HUES64 (cell line): ENCODE measurements at regions not wholly inside any gene's neighbourhood (a gene's known extent, or its start where the extent isn't known, plus 50 kb on each side); places are given as distances from the start of the nearest gene placed in this dataset.
"Not testable (repeated sequence)": the region's sequence is repeated elsewhere in the genome, so short reads cannot be mapped to it uniquely, and the experiment has no call there.

Experiments used
- H3K27ac ChIP-seq: 2 replicates; pipeline ENCODE4 v1.7.0; 2013; ENCODE audit warnings: low read depth, low read length, inconsistent platforms
- H3K27me3 ChIP-seq: 2 replicates; pipeline ENCODE4 v1.6.1; 2013; ENCODE audit warnings: mild to moderate bottlenecking, low read length; ENCODE audit not compliant: insufficient read depth
- H3K36me3 ChIP-seq: 2 replicates; pipeline ENCODE4 v1.6.1; 2013; ENCODE audit warnings: mild to moderate bottlenecking, low read length; ENCODE audit not compliant: insufficient read depth
- H3K4me1 ChIP-seq: 2 replicates; pipeline ENCODE4 v1.6.1; 2013; ENCODE audit warnings: mild to moderate bottlenecking, low read length, moderate library complexity; ENCODE audit not compliant: insufficient read depth
- H3K4me3 ChIP-seq: 2 replicates; pipeline ENCODE4 v1.5.1; 2013; ENCODE audit warnings: mild to moderate bottlenecking, low read length, moderate library complexity
- H3K9ac ChIP-seq: 2 replicates; pipeline ENCODE4 v1.6.1; 2013; ENCODE audit warnings: mild to moderate bottlenecking, low read depth, low read length
- H3K9me3 ChIP-seq: 2 replicates; pipeline ENCODE4 v1.6.1; 2013; ENCODE audit warnings: low read depth, low read length; ENCODE audit not compliant: insufficient read depth
- WGBS: fragments of 150-250, 120-280 bp; methylation state at CpG from one replicate; pipeline ENCODE4 v1.1.7; 2013; ENCODE audit warnings: missing lambda C conversion rate; 5-methylcytosine and 5-hydroxymethylcytosine counted together

DNA sequence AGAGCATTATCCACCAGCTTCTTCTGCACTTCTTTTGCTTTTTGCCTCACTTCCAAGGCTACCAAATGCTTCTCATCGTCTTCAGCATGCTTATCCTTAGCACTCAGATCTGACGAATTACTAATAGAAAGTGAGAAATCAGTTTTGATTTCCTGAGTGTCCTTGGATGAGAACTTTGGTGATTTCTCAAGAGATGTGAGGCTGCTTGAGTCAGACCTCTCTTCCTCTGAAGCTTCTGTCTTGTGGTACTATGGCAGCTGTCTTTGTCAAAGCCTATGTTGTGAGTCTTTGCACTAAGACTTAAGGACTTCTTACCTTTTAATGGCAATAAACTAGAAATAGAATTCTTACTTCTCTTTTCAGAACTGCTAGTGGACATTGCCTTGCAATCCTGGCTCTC is 169.9 kb downstream of the CPE start:
- no peak overlapping the region for H3K27ac ChIP-seq
- H3K36me3 ChIP-seq: no peaks in the 10 kb centered on the region
- WGBS: 91% methylated on average over 2 of the region's 2 CpGs
- H3K27me3 ChIP-seq: no peaks in the 10 kb centered on the region
- H3K4me3 ChIP-seq: no peak overlapping the region
- H3K9me3 ChIP-seq: no peaks in the 10 kb centered on the region
- H3K4me1 ChIP-seq: no peaks in the 10 kb centered on the region
- H3K9ac ChIP-seq: no peak overlapping the region

DNA sequence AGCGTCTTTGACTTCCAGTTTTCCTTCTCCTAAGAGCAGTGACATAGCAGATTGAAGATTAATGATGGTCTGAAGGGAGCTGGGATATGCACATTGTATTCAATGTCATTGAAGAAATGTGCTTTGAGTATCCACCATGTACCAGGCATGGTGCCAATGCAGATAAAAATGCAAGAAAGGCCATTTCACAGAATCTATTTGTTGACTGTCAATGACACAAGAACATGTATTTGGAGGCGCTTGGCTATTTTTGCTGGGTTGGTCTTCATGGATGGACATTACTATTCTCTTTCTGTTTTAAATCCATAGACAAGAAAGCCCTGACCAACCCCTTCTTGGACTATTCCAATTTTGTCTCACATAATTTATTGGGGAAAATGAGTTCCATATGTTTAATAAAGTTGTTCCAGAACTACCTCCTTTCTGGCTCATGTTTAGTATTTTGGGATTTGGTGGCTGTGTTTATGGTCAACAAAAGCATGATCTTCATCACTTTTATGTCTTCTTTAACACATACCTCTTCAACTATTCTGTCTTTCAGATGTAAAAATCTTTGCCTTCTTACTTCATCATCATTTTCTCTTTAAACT is 174.5 kb downstream of the CPE start:
- H3K27me3 ChIP-seq: no peaks in the 10 kb centered on the region
- no peaks in the 10 kb centered on the region for H3K36me3 ChIP-seq
- no peak overlapping the region for H3K27ac ChIP-seq
- H3K4me3 ChIP-seq: no peak overlapping the region
- H3K9ac ChIP-seq: no peak overlapping the region
- H3K4me1 ChIP-seq: no peaks in the 10 kb centered on the region
- H3K9me3 ChIP-seq: no peaks in the 10 kb centered on the region
- 100% methylated on average over 2 of the region's 2 CpGs for WGBS

DNA sequence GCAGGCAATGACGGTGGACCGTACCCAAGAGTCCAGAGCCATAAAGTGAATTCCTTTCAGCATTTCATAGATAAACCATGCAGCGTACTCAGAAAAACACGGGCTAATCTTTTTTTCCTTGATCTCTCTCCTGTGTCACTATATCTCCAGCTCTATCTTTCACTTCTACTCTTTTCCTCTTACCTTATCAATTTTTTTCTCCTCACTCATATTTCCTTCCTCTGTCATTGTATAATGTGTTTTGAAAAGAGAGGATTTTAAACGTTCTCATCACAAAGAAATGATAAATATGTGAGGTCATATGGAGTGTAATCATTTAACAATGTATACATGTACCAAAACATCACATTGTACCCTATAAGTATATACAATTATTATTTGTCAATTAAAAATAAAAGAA is 176.5 kb downstream of the CPE start:
- Histone ChIP-seq H3K36me3 (no peaks in the 10 kb centered on the region), H3K4me1 (no peaks in the 10 kb centered on the region), H3K4me3 (no peak overlapping the region), H3K27ac (no peak overlapping the region), H3K27me3 (no peaks in the 10 kb centered on the region), H3K9ac (no peak overlapping the region), H3K9me3 (no peaks in the 10 kb centered on the region)
- 93% methylated on average over 4 of the region's 5 CpGs for WGBS

DNA sequence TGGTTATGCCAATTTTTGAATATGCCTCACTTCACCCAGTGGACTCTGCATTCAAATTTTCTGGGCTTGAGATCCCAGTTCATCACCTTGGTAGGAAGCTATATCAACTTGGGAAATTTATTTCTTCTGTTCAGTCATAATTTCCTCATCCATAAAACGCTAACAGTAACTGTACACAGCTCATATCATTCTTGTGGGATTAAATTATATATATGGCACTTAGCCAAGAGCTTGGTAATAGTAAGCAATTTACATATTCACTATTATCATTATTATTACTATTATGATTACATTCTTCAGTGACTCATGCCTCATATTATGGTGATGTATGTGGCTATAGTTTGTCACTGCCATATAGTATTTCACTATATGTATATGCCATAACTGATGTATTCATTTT is 177.6 kb downstream of the CPE start:
- no peak overlapping the region for H3K9ac ChIP-seq
- H3K4me3 ChIP-seq: no peak overlapping the region
- no peaks in the 10 kb centered on the region for H3K4me1 ChIP-seq
- no peaks in the 10 kb centered on the region; the same call in 1 of the 2 replicates for H3K9me3 ChIP-seq
- no CpG with 5 or more reads among the region's 1 CpG for WGBS
- no peaks in the 10 kb centered on the region for H3K27me3 ChIP-seq
- H3K27ac ChIP-seq: no peak overlapping the region
- H3K36me3 ChIP-seq: no peaks in the 10 kb centered on the region

DNA sequence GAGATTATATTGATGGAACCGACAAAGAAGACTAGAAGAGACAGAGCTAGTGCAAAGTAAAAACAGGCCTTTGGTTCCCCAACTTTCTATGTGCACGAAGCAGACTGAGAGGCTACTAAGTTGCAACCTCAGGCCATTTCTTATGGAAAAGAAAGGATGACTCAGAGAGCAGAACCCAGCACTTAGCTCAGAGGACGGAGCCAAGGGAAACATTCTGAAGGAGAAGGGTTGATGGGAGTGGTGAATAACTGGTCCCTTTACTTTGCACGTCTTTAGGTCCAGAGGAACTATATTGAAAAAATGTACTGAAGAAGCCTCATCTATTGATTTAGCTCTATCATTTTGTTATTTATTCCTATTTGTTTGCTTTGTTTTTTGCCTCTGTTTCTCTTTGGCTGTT is 182.1 kb downstream of the CPE start:
- 85% methylated on average over 4 of the region's 4 CpGs for WGBS
- Histone ChIP-seq H3K27ac (no peak overlapping the region), H3K9ac (no peak overlapping the region)

DNA sequence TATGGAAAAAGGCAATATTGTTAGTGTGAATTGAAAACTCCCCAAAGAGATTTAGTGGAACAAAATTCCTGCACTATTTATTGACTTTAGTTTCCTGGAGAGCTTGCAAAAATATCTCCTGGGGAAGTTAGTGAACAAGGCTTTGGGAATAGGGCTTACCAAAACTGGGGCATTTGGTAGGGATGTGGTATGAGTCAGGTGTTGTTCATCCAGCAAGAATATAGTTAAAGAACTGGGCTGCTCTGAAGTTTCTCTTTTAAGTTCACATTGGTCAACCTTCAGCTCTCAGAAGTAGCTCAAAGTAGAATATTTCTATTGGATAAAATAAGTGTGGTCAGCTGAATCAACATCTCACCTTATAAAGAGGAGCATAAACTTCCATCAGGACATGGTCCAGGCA is 185.0 kb downstream of the CPE start:
- H3K36me3 ChIP-seq: no peaks in the 10 kb centered on the region
- no peaks in the 10 kb centered on the region for H3K4me1 ChIP-seq
- H3K4me3 ChIP-seq: no peak overlapping the region
- H3K9me3 ChIP-seq: no peaks in the 10 kb centered on the region; the same call in 1 of the 2 replicates
- H3K27me3 ChIP-seq: no peaks in the 10 kb centered on the region
- no peak overlapping the region for H3K27ac ChIP-seq
- H3K9ac ChIP-seq: no peak overlapping the region

More for the DNA sequence above, 182.1 kb downstream of the CPE start:
- Histone ChIP-seq H3K4me3 (no peak overlapping the region), H3K9me3 (no peaks in the 10 kb centered on the region; the same call in 1 of the 2 replicates), H3K36me3 (no peaks in the 10 kb centered on the region), H3K4me1 (no peaks in the 10 kb centered on the region), H3K27me3 (no peaks in the 10 kb centered on the region)

DNA sequence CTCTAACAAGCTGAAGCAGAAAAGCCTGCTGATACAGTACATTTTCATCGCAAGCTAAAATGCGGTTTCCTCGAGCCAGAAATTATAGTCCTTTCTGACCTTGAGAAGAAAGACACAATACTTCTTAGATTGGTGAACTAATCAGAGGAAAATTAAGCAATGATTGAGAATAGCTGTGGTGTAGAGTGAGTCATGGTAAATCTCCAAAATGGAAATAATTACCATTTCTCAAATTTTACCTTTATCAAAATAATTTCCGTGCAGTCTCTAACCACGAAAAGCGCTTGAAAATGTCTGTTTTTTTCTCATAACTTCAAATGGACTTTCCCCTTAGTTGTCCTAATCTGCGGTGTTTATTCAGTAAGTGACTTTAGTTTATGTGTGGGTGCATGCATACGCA is 190.2 kb downstream of the CPE start:
- no peaks in the 10 kb centered on the region for H3K27me3 ChIP-seq
- WGBS: over 99% methylated on average over 6 of the region's 8 CpGs
- no peak overlapping the region for H3K9ac ChIP-seq
- H3K9me3 ChIP-seq: no peaks in the 10 kb centered on the region
- no peak overlapping the region for H3K4me3 ChIP-seq
- H3K4me1 ChIP-seq: no peaks in the 10 kb centered on the region
- H3K27ac ChIP-seq: no peak overlapping the region
- H3K36me3 ChIP-seq: no peaks in the 10 kb centered on the region

DNA sequence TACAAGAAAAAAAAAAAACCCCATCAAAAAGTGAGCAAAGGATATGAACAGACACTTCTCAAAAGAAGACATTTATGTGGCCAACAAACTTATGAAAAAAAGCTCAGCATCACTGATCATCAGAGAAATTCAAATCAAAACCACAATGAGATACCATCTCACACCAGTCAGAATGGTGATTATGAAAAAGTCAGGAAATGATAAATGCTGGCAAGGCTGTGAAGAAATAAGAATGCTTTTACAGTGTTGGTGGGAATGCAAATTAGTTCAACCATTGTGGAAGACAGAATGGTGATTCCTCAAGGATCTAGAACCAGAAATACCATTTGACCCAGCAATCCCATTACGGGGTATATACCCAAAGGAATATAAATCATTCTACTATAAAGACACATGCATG is 192.7 kb downstream of the CPE start:
- not testable (repeated sequence) for H3K9me3 ChIP-seq, H3K4me1 ChIP-seq, H3K36me3 ChIP-seq, H3K27ac ChIP-seq, H3K27me3 ChIP-seq, H3K9ac ChIP-seq, H3K4me3 ChIP-seq
- no CpG with 5 or more reads among the region's 1 CpG for WGBS

DNA sequence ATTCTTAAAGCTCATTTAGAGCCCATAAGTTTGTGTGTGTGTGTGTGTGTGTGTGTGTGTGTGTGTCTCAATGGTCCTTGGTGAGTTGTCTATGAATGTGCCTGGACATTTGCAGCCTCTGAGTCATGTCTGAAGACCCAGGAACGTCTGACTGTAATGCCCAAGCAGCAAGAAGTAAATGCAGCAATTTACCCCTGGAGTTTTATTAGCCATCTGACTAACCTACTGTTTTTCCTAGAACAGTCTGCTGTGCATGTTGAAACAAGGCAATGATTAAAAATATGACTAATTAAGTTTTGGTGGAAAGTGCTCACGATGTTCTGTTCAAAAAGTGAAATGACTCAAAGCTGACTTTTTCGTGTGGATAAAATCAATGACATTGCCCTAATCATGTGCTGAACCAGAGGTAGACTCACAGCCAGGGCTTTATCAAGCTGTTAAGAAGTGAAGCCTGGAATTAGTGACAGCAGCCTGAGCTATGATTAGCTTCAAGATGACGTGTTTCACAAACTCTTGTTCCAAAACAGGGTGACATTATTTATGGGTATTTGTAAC is 201.6 kb downstream of the CPE start:
- Histone ChIP-seq H3K4me3 (no peak overlapping the region), H3K9me3 (no peaks in the 10 kb centered on the region), H3K27me3 (no peaks in the 10 kb centered on the region), H3K9ac (no peak overlapping the region), H3K27ac (no peak overlapping the region; the same call in 1 of the 2 replicates), H3K36me3 (no peaks in the 10 kb centered on the region), H3K4me1 (no peaks in the 10 kb centered on the region)
- WGBS: 80% methylated on average over 4 of the region's 4 CpGs

DNA sequence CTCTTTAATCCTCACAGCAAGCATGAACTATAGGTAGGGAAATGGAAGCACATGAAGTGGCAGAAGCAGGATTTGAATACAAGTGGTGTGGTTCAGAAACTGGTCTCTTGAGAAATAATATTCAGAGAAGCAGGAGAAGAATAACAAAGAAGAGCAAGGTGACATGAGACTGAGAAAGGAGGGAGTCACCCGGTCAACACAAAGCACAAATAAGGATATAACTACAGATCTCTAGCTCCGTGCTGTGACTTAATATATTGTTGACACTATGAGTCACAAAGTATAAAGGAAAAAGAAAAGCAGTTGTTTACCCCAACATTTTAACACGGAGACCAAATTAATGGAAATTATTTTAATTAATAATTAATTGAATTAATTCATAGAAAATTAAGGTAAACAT is 204.5 kb downstream of the CPE start:
- Histone ChIP-seq H3K4me1 (no peaks in the 10 kb centered on the region), H3K9ac (no peak overlapping the region), H3K9me3 (no peaks in the 10 kb centered on the region), H3K4me3 (no peak overlapping the region), H3K36me3 (no peaks in the 10 kb centered on the region), H3K27ac (no peak overlapping the region), H3K27me3 (no peaks in the 10 kb centered on the region)
- WGBS: no CpG with 5 or more reads among the region's 3 CpGs

DNA sequence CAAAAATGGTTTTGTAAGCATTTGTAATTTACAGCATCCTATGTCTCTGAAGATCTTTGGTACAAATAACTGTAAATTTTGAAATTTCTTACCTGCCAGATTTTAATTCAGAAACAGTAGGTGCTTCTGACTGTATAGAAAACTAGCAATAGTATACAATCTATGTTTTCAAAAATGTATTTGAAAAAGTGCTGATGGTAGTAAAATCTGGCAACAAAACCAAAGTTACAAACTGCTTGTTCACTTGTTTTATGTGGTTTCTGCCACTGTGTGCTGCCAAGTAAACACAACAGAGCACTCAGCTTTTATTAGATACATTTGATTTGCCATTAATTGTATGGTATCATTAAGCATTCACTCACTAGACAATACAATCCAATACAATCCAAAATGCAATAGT is 206.1 kb downstream of the CPE start:
- no peak overlapping the region for H3K9ac ChIP-seq
- no peaks in the 10 kb centered on the region for H3K9me3 ChIP-seq
- no peak overlapping the region for H3K4me3 ChIP-seq
- no peaks in the 10 kb centered on the region for H3K4me1 ChIP-seq
- no peak overlapping the region for H3K27ac ChIP-seq
- no peaks in the 10 kb centered on the region for H3K36me3 ChIP-seq
- H3K27me3 ChIP-seq: no peaks in the 10 kb centered on the region
